NCI-H82 treated with DMSO at 0.1 percent for 48 hours (cell line): ENCODE measurements at regions not wholly inside any gene's neighbourhood (a gene's known extent, or its start where the extent isn't known, plus 50 kb on each side); places are given as distances from the start of the nearest gene placed in this dataset.
"Not testable (repeated sequence)": the region's sequence is repeated elsewhere in the genome, so short reads cannot be mapped to it uniquely, and the experiment has no call there.

Source experiments
- DNase-seq: peaks from one replicate; lab custom pipeline; 2025; ENCODE audit not compliant: unreplicated experiment; lab: John Stamatoyannopoulos, UW

DNA sequence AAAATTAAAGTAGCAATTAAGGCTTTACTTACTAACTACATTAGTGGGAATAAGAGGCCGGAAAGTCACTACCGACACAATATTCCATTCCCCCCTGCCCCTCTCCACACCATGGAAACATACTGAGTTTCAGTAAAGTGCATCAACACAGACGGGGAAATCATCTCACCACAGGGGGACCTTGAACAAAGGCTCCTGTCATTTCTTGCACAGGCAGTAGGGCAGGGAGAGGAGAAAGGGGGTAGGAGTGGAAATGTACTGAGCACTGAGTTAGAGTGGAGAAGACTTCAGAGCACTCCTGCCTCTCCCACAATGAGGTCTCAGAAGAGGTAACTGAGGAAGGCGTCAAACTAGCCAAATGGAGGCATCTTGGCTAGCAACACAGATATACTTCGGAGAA is 1426.9 kb upstream of the EYS start:
- DNase-seq: no peak

DNA sequence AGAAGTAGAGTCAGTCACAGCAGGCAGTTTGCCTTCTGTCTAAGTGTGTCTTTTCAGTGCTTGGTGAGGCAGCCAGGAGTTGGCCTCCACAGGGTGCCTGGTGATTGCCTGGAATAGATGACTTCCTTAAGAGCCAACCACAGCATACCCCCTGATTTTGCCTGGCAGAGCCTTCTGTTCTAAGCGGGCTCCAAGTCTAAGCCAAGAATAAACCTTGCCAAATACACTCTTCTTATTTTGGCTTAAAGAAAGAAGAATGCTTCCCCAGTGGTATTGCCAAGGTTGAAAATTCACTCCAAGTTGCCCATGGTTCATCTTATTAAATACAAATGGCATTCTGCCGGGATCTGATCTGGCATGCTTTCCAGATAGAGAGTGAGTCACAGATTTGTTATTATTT is 1424.8 kb upstream of the EYS start:
- DNase-seq: no peak

GRCh38 chr6:67129780-67130179 is 1422.8 kb upstream of the EYS start:
- peak; percentile 1 for DNase-seq

- DNase-seq: no peak
These were observed 1420.0 kb upstream of the EYS start for GRCh38 chr6:67127041-67127440.

- DNase-seq: no peak
These were observed 1414.1 kb upstream of the EYS start for GRCh38 chr6:67121115-67121514.

DNA sequence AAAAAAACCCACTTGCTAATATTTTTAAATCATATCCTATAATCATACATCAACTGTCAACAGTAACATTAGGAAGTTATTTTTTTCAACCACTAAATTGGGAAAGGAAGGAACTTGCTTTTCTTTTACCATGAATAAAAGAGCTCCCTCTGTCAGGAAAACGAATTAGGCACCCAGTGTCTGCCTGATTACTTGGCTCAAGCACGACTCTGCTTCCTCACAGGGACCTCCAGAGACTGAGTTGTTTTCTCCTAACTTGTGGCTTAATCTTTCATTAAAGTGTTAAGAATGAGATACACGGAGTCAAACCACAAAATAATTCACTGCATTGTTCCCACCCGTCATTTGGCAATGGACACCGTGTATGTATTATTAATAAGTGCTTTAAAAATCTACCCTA is 1405.1 kb upstream of the EYS start:
- no peak for DNase-seq

DNA sequence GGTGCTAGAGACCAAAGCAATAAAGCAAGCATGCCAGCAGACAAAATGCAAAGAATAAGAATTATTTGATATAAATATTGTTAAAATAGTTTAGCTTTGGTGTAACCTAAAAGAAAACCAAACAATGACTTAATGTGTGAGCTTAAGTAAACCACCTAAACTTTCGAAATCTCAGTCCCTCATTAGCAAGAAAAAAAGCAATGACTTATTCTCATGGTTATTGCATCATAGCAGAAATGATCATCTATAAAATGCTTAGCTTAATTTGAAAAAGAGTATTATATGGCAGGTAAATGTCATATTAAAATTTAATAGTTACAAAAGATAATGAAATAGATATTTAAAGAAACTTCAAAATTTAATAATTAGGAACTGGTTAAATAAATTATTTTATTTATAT is 1395.7 kb upstream of the EYS start:
- no peak for DNase-seq

- DNase-seq: not testable (repeated sequence)
These were observed 1388.7 kb upstream of the EYS start for GRCh38 chr6:67095618-67096226.

DNA sequence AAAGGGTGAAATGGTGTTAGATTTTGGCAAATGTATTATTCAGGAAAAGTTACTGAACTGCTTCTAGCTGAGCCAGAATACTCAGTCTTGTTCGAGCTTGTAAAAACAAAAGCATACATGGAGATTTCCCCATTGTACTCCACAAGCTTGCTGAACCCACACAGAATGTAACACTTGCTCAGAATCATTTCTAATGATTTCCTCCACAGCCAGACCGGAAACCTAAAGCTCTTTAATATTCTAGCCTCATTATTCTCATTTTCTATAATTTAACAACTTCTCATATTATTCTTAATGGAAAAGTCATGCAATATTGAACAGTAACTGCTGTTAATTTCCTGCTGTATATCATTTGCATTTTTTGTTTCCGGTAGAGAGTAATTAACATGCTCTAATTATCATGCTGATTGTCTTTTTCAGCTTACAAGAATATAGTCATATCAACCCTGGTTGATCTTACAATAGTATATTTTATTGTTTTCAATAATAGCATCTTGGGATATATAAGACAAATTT is 1387.5 kb upstream of the EYS start:
- no peak for DNase-seq

GRCh38 chr6:67073938-67074337 is 1366.9 kb upstream of the EYS start:
- no peak for DNase-seq

GRCh38 chr6:67068781-67069180 is 1361.8 kb upstream of the EYS start:
- DNase-seq: no peak

DNA sequence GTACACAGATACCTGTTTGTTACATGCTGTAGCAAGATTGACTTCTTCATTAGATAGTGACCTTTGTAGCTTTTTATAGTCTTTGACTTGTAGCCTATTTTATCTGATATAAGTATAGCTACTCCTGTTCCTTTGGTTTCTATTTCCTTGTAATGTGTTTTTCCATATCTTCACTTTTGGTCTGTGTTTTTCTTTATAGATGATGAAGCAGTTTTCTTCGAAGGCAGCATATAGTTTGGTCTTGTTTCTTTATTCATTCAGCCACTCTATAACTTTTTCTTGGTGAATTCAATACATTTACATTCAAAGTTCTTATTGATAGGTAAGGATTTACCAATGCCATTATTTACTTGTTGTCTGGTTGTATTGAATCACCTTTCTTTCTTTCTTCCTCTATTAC is 1357.3 kb upstream of the EYS start:
- DNase-seq: no peak

DNA sequence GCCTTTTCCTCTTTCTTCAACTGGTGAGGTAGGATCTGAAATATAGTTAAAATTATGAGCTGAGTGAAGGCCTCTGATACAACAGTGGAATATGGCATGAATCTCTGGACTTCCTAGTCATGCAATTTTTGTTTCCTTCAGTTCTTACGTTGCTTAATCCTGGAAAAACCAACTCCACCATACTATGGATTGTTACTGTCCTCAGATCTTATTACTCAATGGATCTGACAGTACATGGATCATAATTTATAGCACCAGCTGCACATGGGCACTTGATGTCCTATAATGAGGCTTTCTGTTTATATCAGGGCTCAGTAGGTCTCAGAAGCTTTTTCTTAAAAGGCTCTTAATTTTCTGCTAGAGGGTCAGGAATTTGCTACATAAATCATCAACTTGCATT is 1341.0 kb upstream of the EYS start:
- no peak for DNase-seq

DNA sequence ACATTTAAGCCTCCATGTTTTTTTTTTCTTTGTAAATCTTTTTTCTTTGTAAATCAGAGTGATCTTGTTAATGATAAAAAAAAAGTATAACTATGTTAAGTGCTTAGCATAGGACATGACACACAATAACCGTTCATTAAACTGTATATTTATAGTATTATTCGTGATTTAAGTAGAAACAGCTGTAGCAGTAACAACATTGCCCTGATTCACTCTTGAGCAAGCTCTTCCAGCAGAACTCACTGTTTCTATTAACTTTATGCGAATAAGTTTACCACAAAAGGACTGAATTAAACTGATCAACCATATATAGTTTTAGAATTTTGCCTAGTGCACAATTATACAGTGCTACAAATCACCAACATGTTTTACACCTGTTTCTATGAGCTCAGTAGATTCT is 1338.0 kb upstream of the EYS start:
- no peak for DNase-seq

- DNase-seq: no peak
These were observed 1324.4 kb upstream of the EYS start for GRCh38 chr6:67031451-67031850.

DNA sequence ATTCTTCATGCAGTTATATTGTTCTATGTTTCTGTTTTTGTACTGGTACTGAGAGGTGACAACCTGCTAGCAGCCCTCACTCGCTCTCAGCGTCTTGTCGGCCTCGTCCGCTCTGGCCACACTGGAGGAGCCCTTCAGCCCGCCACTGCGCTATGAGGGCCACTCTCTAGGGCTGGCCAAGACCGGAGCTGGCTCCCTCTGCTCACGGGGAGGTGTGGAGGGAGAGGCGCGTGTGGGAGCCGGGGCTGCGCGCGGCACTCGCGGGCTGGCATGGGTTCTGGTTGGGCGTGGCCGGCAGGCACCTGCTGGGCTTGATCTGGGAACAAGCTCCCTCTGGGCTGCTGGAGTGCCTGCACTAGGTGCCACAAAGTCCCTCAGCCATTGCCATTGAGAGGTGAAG is 1323.8 kb upstream of the EYS start:
- no peak for DNase-seq

DNA sequence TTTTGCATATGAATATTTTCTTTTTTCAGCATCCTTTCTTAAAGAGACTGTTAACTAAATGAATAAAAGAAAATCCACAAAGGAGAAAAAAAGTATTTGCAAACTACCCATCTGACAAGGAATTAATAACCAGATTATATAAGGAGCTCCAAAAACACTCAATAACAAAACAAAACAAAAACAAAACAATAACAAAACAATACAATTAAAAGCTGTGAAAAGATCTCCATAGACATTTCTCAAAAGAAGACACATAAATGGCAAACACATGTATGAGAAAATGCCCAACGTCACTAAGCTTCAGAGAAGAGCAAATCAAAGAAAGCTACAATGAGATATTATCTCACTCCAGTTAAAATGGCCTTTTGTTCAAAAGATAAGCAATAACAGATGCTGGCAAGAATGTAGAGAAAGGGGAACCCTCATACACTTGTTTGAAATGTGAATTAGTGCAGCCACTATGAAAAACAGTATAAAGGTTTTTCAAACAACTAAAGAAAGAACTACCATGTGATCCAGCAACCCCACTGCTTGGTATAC is 1310.0 kb upstream of the EYS start:
- no peak for DNase-seq

- no peak for DNase-seq
These were observed 1304.4 kb upstream of the EYS start for GRCh38 chr6:67011441-67011840.

DNA sequence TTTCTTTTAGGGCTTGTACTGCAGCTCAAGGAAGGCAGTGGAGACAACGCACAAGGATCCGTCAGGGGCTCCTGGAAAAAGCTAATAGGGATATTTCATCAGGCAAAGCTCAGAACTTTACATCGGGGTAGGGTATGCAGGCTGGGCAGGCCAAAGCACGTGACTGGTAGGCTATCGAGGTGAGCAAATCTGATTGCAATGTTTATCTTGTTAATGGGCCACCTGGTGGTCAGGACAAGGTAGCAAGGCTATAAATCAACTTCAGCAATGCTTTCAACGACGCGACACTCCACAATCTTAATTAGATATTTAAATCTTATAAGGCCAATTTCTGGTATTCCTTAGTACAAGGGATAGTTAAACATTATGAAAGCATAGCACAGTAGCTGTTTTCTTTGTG is 1302.8 kb upstream of the EYS start:
- peak; percentile 2 for DNase-seq

DNA sequence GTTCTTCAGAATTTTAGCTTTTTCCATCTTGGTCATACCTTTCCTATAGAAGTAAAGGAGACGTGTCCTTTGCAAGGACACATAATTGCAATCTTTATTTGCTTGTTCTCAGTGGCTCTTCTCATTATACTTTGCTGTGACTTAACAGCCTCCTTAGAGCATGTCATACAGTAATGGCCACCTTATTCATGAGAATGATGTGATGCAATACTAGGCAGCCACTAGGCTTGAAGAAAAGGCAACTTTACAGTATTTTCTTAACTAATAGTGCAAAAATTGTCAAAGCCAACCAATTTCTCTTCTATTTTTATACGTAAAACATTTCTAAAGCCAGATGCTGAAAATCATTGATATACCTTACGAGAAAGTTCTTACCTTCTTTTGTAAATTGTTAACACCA is 1296.8 kb upstream of the EYS start:
- DNase-seq: no peak

GRCh38 chr6:67000121-67000520 is 1293.1 kb upstream of the EYS start:
- no peak for DNase-seq

DNA sequence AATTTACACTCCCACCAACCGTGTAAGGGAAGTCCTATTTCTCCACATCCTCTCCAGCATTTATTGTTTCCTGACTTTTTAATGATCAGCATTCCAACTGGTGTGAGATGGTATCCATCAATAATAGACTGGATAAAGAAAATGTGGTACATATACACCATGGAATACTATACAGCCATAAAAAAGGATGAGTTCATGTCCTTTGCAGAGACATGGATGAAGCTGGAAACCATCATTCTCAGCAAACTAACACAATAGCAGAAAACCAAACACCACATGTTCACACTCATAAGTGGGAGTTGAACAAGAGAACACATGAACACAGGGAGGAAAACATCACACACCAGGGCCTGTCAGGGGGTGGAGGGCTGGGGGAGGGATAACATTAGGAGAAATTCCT is 1290.6 kb upstream of the EYS start:
- DNase-seq: not testable (repeated sequence)

- DNase-seq: no peak
These were observed 1288.6 kb upstream of the EYS start for GRCh38 chr6:66995669-66996068.
